Lower leg skin (tissue), 4 donors: ENCODE measurements at regions not wholly inside any gene's neighbourhood (a gene's known extent, or its start where the extent isn't known, plus 50 kb on each side); places are given as distances from the start of the nearest gene placed in this dataset.

ENCODE experiments used
- DNase-seq, 2 donors: peaks; one replicate each; pipeline ENCODE4 v3.0.0-alpha.2; 2019; ENCODE audit warnings: low spot score in 2 of 2
- H3K4me3 ChIP-seq: fragments of 200-600 bp; sonication (generic); 2 replicates; pipeline ENCODE4 v1.5.1; 2017; ENCODE audit warnings: mild to moderate bottlenecking, low read depth; ENCODE audit not compliant: poor library complexity, severe bottlenecking
- POLR2A ChIP-seq, 2 donors: fragments of 450-650 bp; IDR thresholded peaks; one replicate each; pipeline ENCODE4 v1.6.1; 2016 to 2017; ENCODE audit warnings: antibody characterized with exemption in 2 of 2, mild to moderate bottlenecking in 1 of 2, moderate library complexity in 1 of 2
- WGBS, 2 donors: methylation state at CpG; one replicate each; pipeline ENCODE4 v1.1.5; 2018; 5-methylcytosine and 5-hydroxymethylcytosine counted together
- intact Hi-C: fragments of 100-400 bp; cut with DNase I; formaldehyde crosslinking; loops from one replicate; pipeline ENCODE4 v1.15.0; 2023; ENCODE audit warnings: low total_unique reads
- TF ChIP-seq, protein P1 (sequence below), 3 donors: fragments of 450-650 bp; IDR thresholded peaks; one replicate each; pipeline ENCODE4 v1.5.1; 2016; ENCODE audit warnings: antibody characterized with exemption in 3 of 3, mild to moderate bottlenecking in 3 of 3, moderate library complexity in 2 of 3

- TF ChIP-seq POLR2A (IDR thresholded peaks at IDR 0.05), result no peak
- intact Hi-C loops, result no loop called here
- WGBS, 2 donors, result 60 to 64% methylated on average over 2 of the region's 2 CpGs
- H3K4me3 ChIP-seq, result no peak overlapping the region
- no peak for DNase-seq
These were observed 61.1 kb downstream of the PITPNM2 start for GRCh38 chr12:123089631-123090353.

DNA sequence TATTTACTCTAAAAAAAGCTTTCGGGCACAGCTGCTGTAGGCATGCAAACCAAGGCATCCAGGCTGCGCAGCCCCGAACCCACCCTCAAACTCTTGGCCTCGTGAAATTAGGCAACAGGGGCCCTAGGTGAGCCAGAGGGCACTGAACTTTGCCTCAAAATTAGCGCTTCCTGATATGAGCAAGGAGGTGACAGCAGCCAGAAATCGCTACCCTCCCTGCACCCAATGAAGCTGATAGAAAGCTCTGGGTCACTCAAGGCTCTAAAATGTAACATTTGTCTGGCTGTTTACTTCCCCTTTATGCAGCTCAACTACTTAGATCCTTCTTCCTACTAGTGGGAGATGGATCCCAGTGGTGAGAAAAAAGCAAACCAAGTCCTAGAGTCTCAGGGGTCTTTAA is 61.8 kb downstream of the PITPNM2 start:
- DNase-seq, result no peak
- no peak overlapping the region for H3K4me3 ChIP-seq
- intact Hi-C loops, result no loop called here
- 94 to 98% methylated on average over 6 of the region's 6 CpGs for WGBS, 2 donors
- TF ChIP-seq, protein P1, sequence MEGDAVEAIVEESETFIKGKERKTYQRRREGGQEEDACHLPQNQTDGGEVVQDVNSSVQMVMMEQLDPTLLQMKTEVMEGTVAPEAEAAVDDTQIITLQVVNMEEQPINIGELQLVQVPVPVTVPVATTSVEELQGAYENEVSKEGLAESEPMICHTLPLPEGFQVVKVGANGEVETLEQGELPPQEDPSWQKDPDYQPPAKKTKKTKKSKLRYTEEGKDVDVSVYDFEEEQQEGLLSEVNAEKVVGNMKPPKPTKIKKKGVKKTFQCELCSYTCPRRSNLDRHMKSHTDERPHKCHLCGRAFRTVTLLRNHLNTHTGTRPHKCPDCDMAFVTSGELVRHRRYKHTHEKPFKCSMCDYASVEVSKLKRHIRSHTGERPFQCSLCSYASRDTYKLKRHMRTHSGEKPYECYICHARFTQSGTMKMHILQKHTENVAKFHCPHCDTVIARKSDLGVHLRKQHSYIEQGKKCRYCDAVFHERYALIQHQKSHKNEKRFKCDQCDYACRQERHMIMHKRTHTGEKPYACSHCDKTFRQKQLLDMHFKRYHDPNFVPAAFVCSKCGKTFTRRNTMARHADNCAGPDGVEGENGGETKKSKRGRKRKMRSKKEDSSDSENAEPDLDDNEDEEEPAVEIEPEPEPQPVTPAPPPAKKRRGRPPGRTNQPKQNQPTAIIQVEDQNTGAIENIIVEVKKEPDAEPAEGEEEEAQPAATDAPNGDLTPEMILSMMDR (IDR thresholded peaks at IDR 0.05), result no peak
- TF ChIP-seq POLR2A (IDR thresholded peaks at IDR 0.05), result no peak

GRCh38 chr12:123085730-123086487 is 65.0 kb downstream of the PITPNM2 start:
- TF ChIP-seq, protein P1 (IDR thresholded peaks at IDR 0.05), result no peak
- TF ChIP-seq POLR2A (IDR thresholded peaks at IDR 0.05), result no peak
- no peak overlapping the region for H3K4me3 ChIP-seq
- intact Hi-C loops, result no loop called here
- DNase-seq, result no peak
- 53 to 54% methylated on average over 10 of the region's 10 CpGs for WGBS, 2 donors

DNA sequence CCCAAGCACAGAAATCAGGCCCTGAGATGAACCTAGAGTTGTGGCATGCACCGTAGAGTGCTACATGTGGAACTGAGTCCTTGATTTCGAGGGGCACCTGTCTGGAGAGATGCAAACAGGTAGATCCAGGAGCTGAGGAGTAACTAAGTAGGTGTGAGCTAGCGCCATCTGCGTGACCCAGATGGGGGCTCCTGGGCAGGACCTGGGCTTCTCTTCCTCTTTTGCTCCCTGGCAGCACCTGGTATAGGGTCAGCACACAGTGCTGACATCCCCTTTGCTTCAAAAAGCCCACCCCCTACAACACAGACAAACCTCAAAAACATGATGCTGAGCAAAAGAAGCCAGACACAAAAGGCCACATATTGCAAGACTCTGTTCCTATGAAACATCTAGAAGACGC is 65.8 kb downstream of the PITPNM2 start:
- no peak for DNase-seq
- no peak overlapping the region for H3K4me3 ChIP-seq
- 92 to 95% methylated on average over 5 of the region's 5 CpGs for WGBS, 2 donors
- intact Hi-C loops, result no loop called here
- no peak for TF ChIP-seq POLR2A (IDR thresholded peaks at IDR 0.05)
- TF ChIP-seq, protein P1 (IDR thresholded peaks at IDR 0.05), result no peak

DNA sequence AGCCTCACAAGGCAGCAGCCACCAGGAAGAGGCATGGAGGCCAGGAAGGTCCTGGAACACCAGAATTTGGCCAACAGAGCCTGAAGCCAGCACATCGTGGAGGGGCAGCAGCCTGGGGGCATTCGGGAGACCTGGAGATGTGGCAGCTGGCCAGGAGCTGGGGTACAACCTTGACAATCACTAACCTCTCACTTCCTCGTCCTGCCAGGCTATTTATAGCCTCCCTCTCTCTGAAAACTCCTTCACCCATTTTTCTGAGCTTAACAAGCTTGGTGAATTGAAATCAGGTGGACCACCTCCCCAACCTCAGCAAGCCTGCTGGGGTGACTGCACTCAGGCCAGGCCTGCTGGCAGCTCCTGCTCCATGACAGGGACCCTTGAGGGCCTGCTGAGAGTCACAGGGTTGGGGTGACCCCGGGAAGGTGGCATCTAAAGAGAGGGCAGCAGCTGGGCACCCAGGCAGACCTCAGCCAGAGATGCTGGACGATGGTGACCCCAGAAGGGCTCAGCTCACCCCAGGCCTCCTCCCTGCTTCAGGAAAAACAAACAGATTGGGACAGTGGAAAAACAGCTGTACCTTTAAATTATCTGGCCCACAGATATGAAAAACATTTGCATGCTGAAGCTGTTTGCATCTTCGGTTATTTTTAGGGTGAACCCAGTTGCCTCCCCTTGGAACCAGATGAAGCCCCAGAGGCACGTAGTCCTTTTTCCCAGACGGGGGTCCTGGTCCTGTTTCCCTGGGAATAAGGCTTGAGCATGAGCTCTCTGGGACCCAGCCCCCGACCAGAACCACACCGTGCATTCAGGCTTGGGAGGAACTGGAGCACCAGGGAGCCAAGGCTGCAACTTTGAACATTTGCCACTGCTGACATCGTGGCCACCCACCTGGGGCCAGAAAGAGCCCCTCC is 67.0 kb downstream of the PITPNM2 start:
- no peak for TF ChIP-seq POLR2A (IDR thresholded peaks at IDR 0.05)
- TF ChIP-seq, protein P1 (IDR thresholded peaks at IDR 0.05), result no peak
- 69 to 73% methylated on average over 11 of the region's 11 CpGs for WGBS, 2 donors
- H3K4me3 ChIP-seq, result no peak overlapping the region
- intact Hi-C loops, result no loop called here
- no peak for DNase-seq

DNA sequence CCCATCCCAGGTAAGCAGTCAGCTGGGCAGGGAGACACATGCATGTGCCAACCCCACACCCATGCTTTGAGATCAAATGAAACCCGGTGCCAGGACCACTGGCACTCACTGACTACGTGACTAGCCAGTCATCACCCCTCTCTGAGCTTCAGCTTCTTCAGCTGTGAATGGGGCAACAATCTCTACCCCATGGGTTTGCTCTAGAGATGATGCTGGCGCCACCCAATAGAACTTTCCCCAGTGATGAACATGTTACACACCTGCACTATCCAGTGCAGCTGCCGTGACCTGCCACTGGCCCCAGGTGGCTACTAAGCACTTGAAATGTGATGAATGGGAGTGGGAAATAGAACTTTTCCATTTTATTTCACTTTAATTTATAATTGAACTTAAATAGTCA is 70.3 kb downstream of the PITPNM2 start:
- TF ChIP-seq, protein P1 (IDR thresholded peaks at IDR 0.05), result no peak
- no peak for TF ChIP-seq POLR2A (IDR thresholded peaks at IDR 0.05)
- WGBS, 2 donors, result 89 to 96% methylated on average over 4 of the region's 4 CpGs

More for the DNA sequence above, 70.3 kb downstream of the PITPNM2 start:
- no peak for DNase-seq
- intact Hi-C loops, result no loop called here
- no peak overlapping the region for H3K4me3 ChIP-seq
